HG03280 (cell line): ENCODE measurements at regions not wholly inside any gene's neighbourhood (a gene's known extent, or its start where the extent isn't known, plus 50 kb on each side); places are given as distances from the start of the nearest gene placed in this dataset.

Experiments
- ATAC-seq: cut with Tn5 transposase; IDR thresholded peaks from one replicate; pipeline ENCODE4 v1.9.1; 2021; ENCODE audit warnings: mild to moderate bottlenecking, moderate library complexity; ENCODE audit not compliant: unreplicated experiment

DNA sequence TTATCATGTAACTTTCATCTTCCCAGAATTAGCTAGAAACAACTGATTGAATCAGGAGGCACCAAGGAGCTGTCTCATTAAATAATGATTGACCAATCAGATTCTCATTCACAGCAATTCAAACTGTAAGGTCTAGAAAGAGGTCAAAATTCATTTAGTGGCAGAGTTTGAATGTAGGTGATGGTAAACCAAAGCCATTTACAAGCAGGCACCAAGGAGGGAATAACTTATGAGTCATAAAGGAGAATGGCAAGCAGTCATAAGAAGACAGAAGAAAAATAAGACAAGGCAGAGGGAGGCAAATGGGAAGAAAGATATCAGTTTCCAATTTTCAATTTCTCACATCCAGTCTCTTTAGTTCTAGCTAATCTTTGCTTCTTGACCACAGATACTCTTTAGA, 52.9 kb upstream of the DEFB112 start:
- no peak for ATAC-seq

DNA sequence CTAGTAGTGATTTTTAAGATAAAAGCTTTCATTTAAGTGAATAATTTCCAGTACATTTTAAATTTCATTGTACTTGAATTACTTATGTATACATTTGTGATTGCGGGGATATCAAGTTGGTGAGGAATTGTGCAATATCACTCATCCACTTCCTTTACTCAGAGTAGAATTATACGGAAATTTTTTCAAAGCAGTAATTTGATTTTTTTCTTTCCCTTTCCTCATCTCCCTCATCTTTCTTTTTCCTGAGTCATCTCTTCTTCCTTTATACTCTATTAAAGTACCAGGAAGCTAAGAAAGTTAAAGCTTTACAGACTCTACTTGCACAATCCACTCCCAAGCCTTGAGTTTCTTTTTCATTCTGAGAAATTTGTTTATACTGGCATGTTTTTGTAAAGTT, 60.9 kb upstream of the DEFB112 start:
- no peak for ATAC-seq

DNA sequence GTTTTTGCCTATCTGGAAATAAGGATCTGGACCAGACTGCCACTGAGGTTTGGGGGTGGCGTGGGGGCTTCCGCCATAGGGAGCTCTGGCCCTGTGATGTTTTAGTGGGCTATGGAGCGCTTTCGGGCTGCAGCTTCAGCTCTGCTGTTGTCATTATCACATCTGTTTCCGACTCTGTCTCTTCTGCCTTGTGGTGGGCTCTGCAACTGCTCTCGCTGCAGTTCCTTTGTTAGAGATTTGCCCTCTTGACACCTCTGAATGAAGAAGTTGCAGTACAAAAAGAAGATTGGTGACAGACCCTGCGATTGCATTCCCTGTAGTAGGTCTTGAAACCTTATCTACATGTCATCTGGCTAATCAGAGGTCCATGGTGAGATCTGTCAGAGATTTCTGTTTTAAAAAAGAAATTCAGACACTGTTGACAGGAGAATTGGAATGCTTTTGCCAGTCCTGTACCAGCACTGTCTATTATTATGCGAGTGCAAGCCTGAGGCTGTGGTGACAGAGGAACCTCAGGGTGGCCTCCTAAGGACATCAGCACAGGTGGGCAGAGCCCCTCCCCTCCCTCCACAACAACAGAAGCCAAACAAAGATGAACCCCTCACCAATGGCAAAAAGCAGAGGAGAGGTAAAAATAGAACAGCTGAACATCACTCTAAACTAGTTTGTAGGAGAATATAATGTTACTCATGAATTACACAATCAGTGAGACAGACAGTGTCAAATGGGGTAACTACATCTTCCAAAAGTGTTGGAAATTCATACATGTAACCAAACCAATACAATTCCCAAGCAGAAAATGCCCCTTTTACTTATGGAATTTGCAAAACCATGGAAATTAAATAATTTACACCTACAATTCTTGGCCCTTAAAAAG, 63.5 kb upstream of the DEFB112 start:
- ATAC-seq: no peak

DNA sequence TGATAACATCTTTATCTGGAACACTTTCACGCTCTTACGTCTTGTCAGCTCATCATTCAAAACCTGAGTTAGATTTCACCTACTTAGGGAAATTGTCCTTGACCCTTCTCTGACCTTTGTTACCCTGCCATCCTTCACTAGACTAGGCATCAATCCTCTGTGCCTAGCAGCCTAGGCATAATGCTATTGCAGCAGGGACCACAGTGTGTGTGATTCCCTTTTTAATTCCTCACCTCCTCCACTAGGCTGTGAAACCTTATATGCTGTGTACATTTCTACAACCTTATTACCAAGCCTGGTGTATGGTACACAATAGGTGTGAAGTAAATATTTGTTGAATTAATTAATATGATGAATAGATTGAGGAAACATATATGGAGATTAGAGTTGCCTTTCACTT, 66.7 kb upstream of the DEFB112 start:
- ATAC-seq: no peak

DNA sequence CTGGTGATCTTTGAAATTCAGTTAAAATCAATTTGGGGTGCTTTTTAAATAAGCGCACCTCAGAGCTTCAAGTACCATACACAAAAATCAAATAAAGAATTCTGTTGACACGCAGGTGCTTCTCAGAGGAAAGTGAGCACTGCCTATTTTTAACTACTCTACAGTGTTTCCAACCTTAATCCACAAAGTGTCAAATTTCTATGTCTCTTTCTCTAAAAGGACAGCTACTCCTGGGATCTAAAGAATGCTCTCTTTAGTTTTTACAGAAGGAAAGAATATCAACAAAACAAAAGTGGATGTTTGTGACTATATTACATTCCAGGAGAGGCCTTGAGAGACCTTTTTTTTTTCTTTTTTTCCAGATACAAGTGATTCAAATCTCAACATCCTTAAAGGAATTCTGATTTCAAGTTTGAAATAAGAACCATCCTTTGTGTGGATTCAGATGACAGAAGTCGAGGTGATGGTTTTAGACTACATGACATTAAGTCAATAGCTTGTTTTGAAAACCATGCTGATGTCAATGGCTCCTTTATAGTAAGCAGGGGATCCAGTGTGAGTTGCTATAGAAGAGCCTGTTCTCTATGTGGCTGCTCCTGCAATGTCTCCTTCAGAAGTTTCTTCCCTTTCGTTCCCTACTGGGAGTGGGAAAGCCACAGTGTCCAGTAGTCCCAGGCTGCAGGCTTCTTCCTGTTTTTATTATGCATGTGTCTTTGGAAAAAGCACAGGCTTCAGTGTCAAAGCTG, 67.2 kb upstream of the DEFB112 start:
- no peak for ATAC-seq

DNA sequence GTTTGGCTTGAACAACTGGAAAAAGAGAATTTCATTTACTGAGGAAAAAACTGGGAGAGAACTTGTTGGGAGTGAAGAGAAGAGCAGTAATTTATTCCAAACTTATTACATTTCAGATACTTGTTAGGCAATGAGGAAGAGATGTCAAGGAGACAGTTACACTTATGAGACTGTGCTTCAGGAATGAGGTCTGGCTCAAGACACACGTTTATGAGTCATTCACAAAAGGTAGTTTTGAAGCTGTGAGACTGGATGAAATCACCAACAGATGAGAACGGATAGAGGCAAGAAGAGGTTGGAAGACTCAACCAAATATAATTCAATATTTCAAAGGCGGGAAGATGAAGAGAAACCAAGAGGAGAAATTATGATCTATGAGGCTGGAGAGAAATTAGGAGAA, 70.6 kb upstream of the DEFB112 start:
- ATAC-seq: no peak

DNA sequence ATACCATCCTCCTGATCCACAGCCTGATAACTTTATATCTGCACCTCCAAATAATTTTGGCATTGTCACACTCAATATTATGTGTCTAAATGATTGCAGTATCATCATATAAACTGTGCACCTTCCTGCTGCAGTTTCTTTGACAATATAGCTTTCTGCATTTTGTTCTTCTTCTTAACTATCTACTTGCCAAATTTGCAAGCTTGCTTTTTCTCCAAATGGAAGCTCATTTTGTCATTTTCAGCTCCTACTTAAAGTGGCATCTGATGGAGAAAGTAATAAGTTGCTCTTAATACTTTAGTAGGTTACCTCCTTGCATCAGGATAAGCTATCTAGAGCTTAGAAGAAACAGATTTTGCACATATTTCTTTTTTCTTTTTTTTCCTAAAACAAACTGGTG, 74.0 kb upstream of the DEFB112 start:
- no peak for ATAC-seq

DNA sequence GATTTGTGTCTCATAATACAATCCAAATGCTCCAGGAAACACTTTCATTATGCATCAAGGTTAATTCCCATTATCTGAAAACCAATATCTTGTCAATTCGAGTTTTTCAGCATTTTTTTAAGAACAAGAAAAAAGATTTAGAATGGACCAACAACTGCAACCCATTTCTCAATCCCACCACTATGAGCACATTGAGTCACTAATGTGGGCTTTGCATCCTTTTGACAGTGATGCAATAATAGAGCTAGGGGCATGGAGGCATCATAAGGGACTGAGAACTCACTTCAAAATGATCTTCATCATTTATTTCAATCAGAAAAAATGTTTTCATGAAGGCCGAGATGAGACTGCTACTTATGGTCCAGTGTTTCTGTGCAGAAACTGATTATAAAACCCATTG, 74.8 kb upstream of the DEFB112 start:
- no peak for ATAC-seq

DNA sequence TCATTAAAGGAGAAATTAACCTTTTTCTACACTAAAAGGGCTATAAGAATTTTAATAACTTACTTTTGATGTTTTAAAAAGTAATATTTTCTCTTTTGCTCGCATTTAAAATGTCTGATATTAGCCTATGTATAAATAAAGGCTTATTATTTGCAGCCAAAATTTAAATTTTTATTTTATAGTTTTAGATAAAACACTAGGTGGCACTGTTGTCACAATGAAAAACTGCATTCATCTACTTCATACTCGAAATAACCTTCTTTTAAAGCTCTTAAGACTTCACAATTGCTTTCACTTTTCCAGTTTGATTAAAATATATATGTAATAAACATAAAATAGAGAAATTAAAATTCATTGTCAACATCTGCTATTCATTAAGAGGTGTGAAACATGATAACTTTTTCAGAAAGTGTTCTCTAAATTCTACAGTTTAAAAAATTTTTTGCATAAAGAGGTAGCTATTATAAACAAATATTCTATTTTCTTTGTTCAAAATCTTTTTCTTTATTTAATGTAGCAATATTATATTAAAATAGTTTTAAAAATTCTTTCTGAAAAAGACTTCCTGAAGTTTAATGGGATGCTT, 78.8 kb upstream of the DEFB112 start:
- ATAC-seq: no peak

DNA sequence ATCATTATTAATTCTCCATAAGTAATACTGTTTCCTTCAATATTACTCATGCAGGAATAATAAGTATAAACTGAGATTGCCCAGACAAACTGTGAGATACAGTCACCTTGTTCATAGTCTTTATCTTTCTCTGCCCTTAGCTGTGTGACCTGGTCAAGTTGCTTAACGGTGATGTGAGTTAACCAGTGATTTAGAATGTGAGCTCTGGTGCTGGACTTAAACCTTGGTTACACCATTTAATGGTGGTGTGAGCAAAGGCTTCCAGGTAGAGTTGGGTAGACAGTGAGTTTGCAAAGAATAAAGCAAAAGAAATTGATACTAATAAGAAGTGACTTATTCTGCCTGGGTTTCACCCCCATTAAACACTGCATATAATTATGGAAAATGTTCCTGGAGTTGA, 86.2 kb upstream of the DEFB112 start:
- no peak for ATAC-seq

DNA sequence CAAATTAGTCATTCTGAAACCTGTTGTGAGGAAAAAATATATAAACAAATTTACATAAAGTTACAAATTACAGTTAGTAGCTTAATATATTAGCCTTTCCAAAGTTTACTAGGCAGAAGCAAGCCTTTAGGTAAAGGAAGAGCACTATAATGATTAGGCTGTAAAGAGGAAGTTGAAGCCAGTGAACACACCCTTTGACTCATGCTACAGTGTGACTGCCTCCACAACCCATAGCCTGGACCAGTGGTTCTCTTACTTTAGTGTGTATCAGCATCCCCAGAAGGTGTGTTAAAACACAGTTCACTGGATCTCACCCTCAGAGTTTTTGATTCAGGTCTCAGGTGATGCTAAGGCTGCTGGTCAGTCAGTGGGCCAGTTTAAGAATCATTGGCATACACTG, 91.4 kb upstream of the DEFB112 start:
- ATAC-seq: no peak

DNA sequence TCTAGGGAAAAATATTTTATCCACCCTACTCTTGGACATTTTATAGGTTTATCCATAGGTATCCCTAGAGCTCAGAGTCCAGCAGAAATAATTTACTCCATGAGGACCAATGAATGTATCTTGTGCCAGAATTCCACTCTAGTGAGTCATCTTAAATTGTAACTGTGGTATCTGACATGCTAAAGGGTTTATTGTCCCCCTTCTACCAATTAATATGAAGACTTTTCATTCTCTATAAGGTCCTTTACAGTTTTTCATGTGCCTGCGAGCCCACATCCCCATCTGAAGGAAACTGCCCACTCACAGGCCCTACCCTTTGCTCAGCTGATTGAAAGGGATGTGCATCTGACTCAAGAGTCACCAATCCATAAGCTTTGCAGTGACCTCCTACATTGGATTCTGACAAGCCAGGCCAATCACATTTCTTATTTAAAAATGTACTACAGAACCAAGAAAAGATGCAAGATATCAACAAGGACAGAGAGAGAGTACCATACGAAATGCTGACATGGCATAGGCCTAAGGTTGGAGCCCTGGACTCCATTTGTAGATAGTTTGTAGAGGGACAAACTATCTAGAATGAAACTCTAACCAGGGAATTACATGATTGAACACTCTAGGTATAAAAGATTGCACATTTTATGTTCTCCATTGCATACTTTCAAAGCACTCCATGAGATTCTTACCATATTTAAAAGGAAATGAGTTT, 93.4 kb upstream of the DEFB112 start:
- ATAC-seq: no peak

DNA sequence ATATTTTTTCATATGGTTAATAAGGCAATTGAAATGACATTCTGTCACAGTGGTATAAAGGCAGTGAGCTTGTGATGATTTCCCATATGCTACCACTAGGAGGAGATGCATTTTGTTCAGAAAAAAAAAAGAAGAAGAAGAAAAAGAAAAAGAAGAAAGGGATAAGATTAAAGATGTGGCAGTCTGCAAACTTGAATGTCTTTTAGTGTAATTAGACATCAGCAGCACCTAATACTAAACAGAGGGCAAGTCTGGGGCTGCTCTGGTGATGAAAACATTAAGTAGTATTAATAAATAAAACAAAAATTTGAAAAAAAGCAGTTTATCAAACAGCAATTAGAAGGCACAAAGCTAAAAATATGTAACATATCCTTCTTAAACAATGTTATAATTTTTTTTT, 95.4 kb upstream of the DEFB112 start:
- no peak for ATAC-seq

DNA sequence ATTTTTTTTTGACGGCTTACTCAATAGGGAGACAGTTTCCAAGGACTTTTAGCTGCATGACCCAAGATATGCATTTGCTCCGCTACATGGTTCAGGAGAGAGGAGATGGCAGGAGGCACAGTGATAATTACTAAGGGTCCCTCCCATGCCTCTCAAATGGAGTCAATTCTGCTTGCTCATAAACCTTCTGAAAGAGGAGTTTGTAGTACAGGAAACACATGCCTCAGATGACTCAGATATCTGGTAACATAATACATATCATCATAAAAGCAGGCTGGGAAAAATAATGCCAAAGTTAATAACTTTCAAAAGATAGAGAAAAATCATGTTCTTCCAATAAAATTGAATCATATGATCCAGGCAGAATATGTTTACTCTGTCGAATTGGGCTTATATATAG, 97.6 kb upstream of the DEFB112 start:
- no peak for ATAC-seq

DNA sequence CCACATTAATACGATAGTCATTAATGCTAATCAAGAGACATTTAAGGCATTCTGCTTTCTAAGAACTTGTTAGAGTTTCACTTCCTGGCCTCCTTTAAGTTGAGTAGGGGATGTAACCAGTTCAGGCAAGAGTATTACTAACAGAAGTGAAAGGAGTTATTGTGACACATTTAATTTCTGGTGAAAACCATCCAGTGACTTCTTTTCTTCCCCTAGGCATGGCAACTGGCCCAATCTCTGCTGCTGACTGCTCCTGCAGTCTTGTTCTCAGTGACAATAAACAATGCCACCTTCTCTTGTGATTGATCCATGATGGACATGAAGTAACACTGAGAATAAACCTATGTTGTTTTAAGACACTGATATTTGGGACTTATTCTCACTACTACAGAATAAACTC, 130.9 kb upstream of the DEFB112 start:
- no peak for ATAC-seq

DNA sequence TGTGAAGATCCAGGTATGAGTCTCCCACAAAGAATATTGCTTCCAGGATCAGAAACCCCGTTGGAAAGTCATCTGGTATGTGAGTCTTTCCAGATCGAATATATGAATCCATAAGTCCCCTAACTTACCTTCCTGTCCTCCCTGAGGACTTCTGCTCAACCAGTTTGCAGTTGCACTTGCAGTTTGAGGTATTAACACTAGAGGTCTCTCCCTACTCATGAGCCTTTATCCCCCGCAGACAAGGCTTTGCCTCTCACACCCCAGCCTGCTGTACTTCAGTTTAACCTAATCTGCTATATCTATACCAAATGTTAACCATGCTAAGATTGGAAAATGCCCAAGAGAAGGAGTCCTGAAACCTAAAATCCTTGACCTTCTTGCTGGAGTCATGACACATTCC, 135.3 kb upstream of the DEFB112 start:
- no peak for ATAC-seq

DNA sequence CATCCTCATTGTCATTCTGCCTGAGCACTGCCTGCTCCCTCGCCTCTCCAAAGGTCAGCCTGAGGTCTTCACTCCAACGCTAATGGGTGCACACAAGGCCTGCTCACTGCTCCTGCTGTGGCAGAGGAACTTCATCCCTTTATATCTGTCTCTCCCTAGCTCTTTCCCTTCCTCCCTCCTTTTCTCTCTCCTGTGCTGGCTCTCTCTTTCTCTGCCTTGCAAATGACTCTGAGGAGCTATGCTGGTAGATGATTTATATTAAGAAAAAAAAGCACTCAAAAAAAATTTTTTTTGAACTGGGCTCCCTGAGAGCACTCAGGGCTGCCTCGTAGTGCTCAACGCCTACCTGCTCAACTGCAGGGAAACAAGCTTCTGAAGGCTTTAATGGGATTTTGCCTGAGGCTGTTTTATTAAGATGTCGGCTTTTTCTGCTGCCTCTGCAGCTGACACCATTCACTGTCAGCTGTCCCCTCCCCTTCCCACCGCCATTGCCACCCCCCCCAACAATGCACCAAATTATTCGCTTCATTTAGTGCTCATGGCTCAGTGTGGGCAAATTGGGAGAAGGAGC, 137.7 kb upstream of the DEFB112 start:
- no peak for ATAC-seq

DNA sequence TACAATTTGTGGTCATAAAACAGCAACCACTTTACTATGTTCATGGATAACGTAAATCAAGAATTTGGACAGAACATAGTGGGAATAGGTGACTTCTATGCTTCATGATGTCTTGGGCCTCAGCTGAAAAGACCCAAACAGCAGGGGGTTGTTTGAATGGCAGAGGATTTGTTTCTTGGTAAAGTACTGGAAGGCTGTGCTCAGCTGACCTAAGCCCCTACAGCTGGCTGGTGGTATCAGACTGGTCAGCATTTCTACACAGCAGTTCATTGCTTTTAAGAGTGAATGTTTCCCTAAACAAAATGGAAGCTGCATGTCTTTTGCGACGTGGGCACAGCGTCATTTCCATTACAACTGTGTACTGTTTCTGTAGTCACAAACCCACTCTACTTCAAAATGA, 148.5 kb upstream of the DEFB112 start:
- no peak for ATAC-seq

DNA sequence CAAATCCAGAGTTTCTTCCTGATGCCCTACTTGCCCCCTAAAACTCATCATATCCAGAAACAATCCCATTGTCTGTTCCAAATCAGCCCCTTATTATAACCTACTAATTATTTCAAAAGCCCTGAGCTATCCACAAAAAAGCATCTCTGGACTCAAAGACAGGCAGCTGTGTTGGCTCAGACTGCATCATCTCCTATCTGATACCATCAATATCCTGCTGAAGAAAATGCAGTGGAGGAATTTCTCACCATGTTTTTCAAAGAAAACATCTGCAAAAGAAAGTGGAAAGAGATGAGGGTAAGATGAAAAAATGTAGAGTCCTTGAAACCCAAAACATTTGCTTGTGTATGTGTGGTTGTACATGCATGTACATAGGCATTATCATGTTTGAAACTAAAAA, 153.0 kb upstream of the DEFB112 start:
- ATAC-seq: no peak

DNA sequence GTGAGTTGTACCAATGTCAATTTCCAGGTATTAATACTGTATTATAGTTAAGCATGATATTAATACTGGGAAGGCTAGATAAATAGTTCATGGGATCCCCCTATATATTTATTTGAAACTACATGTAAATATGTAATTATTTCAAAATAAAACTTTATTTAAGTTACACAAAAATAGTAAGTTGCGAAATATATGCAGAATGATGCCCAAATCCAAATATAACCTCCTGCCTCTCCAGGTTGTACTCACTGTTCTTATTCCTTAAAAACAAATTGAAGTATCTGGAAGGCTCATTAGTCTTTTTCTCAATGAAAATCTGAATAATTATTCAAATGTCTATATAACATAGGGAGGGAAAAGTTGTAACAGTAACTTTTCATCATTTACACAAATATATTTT, 161.9 kb upstream of the DEFB112 start:
- ATAC-seq: no peak

DNA sequence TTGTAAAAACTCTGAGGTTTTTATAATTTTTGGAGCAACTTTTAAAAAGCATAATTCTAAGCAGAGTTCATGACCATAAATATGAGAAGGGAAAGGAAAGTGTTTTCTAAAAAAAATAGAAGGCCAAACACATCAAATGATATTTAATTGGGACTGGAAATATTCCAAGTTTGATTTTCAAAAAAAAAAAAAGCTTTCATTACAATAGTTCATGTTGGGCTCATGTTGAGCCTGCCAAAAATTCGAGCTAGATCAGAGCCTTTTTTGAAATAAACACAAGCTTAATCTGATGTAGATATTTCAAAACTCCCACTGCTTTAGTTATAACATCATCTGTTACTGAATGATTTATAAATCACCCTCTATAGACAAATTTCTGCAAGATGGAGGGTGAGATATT, 163.4 kb upstream of the DEFB112 start:
- no peak for ATAC-seq
